C4-2B (cell line): ENCODE measurements at regions not wholly inside any gene's neighbourhood (a gene's known extent, or its start where the extent isn't known, plus 50 kb on each side); places are given as distances from the start of the nearest gene placed in this dataset.

Source experiments
- ZFX ChIP-seq: fragments of 450-650 bp; IDR thresholded peaks from 2 replicates; pipeline ENCODE4 v1.6.1; 2017
- TF ChIP-seq, protein P1 (sequence below): fragments of 450-650 bp; conservative IDR thresholded peaks from 2 replicates; pipeline ENCODE4 v1.5.1; 2017; ENCODE audit warnings: mild to moderate bottlenecking

DNA sequence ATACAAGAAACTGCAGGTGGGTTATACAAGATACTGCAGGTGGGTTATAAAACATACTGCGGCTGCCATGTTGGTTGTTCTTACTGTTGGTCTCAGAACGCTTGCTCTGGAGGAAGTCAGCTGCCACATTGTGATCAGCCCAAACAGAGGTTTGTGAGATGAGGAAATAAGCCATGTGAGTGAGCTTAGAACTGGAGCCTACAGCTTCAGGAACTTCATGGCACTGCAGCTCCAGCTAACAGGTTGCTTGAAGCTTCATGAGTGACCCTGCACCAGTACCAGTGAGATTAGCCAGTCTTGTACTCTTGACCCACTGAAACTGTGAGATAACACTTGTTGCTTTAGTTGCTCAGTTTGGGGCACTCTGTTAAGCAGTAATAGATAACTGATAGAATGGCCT lies 74.5 kb upstream of the PRKCQ start:
- TF ChIP-seq, protein P1, sequence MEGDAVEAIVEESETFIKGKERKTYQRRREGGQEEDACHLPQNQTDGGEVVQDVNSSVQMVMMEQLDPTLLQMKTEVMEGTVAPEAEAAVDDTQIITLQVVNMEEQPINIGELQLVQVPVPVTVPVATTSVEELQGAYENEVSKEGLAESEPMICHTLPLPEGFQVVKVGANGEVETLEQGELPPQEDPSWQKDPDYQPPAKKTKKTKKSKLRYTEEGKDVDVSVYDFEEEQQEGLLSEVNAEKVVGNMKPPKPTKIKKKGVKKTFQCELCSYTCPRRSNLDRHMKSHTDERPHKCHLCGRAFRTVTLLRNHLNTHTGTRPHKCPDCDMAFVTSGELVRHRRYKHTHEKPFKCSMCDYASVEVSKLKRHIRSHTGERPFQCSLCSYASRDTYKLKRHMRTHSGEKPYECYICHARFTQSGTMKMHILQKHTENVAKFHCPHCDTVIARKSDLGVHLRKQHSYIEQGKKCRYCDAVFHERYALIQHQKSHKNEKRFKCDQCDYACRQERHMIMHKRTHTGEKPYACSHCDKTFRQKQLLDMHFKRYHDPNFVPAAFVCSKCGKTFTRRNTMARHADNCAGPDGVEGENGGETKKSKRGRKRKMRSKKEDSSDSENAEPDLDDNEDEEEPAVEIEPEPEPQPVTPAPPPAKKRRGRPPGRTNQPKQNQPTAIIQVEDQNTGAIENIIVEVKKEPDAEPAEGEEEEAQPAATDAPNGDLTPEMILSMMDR, result no peak
- TF ChIP-seq ZFX, result no peak
